ENCODE measurements at regions not wholly inside any gene's neighbourhood (a gene's known extent, or its start where the extent isn't known, plus 50 kb on each side); places are given as distances from the start of the nearest gene placed in this dataset.

- Histone ChIP-seq H2AFZ (ENCODE audit: low read depth, low read length, severe bottlenecking) (no peak overlapping the region), H3K79me2 (ENCODE audit: insufficient read depth, low read length) (no peaks in the 10 kb centered on the region), H3K4me3 (ENCODE audit: insufficient read depth, low read length, poor library complexity, severe bottlenecking) (no peak overlapping the region), H3K36me3 (ENCODE audit: low read length) (no peaks in the 10 kb centered on the region), H3K9ac (ENCODE audit: low read length) (no peak overlapping the region), H3F3A (ENCODE audit: insufficient read depth) (no peaks in the 10 kb centered on the region), H3K9me2 (replicated peaks; ENCODE audit: insufficient read depth, low read length) (no peaks in the 10 kb centered on the region), H3K9me3 (ENCODE audit: insufficient read depth, low read length) (no peaks in the 10 kb centered on the region), H3K27me3 (ENCODE audit: low read length) (no peaks in the 10 kb centered on the region), H4K20me1 (ENCODE audit: low read depth, low read length) (no peaks in the 10 kb centered on the region), H3K27ac (ENCODE audit: low read depth, low read length) (no peak overlapping the region), H3K4me2 (ENCODE audit: low read depth, low read length, poor library complexity, severe bottlenecking) (no peak overlapping the region)
- TF ChIP-seq CTCF (IDR thresholded peaks at IDR 0.05; ENCODE audit: insufficient read depth, low read length, poor library complexity, severe bottlenecking) (no peak), EZH2phosphoT487 (conservative IDR thresholded peaks at IDR 0.05; ENCODE audit: low read length) (no peak)
Measured at GRCh38 chr11:97280347-97280746, 890.5 kb downstream of the JRKL start.

GRCh38 chr11:97289823-97290222, 900.0 kb downstream of the JRKL start:
- Histone ChIP-seq H3K27ac (ENCODE audit: low read depth, low read length) (no peak overlapping the region), H3K9me2 (replicated peaks; ENCODE audit: insufficient read depth, low read length) (no peaks in the 10 kb centered on the region), H3K36me3 (ENCODE audit: low read length) (no peaks in the 10 kb centered on the region), H3K9ac (ENCODE audit: low read length) (no peak overlapping the region), H3K9me3 (ENCODE audit: insufficient read depth, low read length) (no peaks in the 10 kb centered on the region), H3K27me3 (ENCODE audit: low read length) (no peaks in the 10 kb centered on the region), H3K4me3 (ENCODE audit: insufficient read depth, low read length, poor library complexity, severe bottlenecking) (no peak overlapping the region), H4K20me1 (ENCODE audit: low read depth, low read length) (no peaks in the 10 kb centered on the region), H3F3A (ENCODE audit: insufficient read depth) (no peaks in the 10 kb centered on the region), H2AFZ (ENCODE audit: low read depth, low read length, severe bottlenecking) (no peak overlapping the region), H3K79me2 (ENCODE audit: insufficient read depth, low read length) (no peaks in the 10 kb centered on the region), H3K4me2 (ENCODE audit: low read depth, low read length, poor library complexity, severe bottlenecking) (no peak overlapping the region)
- TF ChIP-seq EZH2phosphoT487 (conservative IDR thresholded peaks at IDR 0.05; ENCODE audit: low read length) = no peak
- no peak for TF ChIP-seq CTCF (IDR thresholded peaks at IDR 0.05; ENCODE audit: insufficient read depth, low read length, poor library complexity, severe bottlenecking)

- Histone ChIP-seq H3F3A (ENCODE audit: insufficient read depth) (no peaks in the 10 kb centered on the region), H3K4me3 (ENCODE audit: insufficient read depth, low read length, poor library complexity, severe bottlenecking) (no peak overlapping the region), H2AFZ (ENCODE audit: low read depth, low read length, severe bottlenecking) (no peak overlapping the region), H3K9me2 (replicated peaks; ENCODE audit: insufficient read depth, low read length) (no peaks in the 10 kb centered on the region), H3K27ac (ENCODE audit: low read depth, low read length) (no peak overlapping the region), H3K4me2 (ENCODE audit: low read depth, low read length, poor library complexity, severe bottlenecking) (no peak overlapping the region), H3K27me3 (ENCODE audit: low read length) (no peaks in the 10 kb centered on the region), H3K9ac (ENCODE audit: low read length) (no peak overlapping the region), H3K36me3 (ENCODE audit: low read length) (no peaks in the 10 kb centered on the region), H4K20me1 (ENCODE audit: low read depth, low read length) (no peaks in the 10 kb centered on the region), H3K9me3 (ENCODE audit: insufficient read depth, low read length) (no peaks in the 10 kb centered on the region), H3K79me2 (ENCODE audit: insufficient read depth, low read length) (no peaks in the 10 kb centered on the region)
- TF ChIP-seq EZH2phosphoT487 (conservative IDR thresholded peaks at IDR 0.05; ENCODE audit: low read length) = no peak
- TF ChIP-seq CTCF (IDR thresholded peaks at IDR 0.05; ENCODE audit: insufficient read depth, low read length, poor library complexity, severe bottlenecking) = no peak
Measured at GRCh38 chr11:97290464-97291041, 900.7 kb downstream of the JRKL start.
